HG03354 (cell line): ENCODE measurements at regions not wholly inside any gene's neighbourhood (a gene's known extent, or its start where the extent isn't known, plus 50 kb on each side); places are given as distances from the start of the nearest gene placed in this dataset.
"Not testable (repeated sequence)": the region's sequence is repeated elsewhere in the genome, so short reads cannot be mapped to it uniquely, and the experiment has no call there.

Experiments used
- ATAC-seq: cut with Tn5 transposase; IDR thresholded peaks from one replicate; pipeline ENCODE4 v1.9.1; 2021; ENCODE audit warnings: mild to moderate bottlenecking; ENCODE audit not compliant: unreplicated experiment, poor library complexity, severe bottlenecking

DNA sequence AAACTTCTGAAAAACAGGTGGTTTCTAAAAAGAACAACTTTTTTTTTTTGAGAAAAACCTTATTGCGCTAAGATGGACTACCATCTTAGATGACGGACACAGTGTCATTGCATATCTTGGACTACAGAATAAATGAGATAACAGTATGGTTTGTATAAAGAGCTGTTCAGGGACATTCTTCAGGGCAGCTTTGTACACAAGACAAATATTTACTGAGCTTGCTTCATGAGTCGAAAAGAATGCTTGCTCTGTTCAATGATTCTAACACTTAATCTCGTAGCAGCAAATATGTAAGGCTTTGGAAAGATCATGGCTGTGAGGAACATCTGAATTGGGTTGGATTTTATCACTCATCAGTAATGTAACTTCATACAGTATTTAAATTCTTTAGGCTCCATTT is 282.5 kb upstream of the CWC22 start:
- ATAC-seq = no peak

GRCh38 chr2:180279581-180279980 is 272.5 kb upstream of the CWC22 start:
- no peak for ATAC-seq

DNA sequence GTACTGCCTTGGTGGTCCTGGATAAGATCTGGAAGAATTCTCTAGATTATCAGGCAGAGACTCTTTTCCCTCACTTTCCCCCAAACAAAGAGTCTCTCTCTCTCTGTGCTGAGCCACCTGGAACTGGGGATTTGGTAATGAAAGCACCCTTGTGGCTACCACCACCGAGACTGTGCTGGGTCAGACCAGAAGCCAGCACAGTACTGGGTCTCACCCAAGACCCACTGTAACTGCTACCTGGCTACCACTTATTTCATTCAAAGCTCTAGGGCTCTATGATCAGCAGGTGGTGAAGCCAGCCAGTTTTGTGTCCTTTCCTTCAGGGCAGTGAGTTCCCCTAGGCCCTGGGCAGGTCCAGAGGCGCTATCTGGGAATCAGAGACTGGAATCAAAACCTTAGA is 269.6 kb upstream of the CWC22 start:
- ATAC-seq = no peak

DNA sequence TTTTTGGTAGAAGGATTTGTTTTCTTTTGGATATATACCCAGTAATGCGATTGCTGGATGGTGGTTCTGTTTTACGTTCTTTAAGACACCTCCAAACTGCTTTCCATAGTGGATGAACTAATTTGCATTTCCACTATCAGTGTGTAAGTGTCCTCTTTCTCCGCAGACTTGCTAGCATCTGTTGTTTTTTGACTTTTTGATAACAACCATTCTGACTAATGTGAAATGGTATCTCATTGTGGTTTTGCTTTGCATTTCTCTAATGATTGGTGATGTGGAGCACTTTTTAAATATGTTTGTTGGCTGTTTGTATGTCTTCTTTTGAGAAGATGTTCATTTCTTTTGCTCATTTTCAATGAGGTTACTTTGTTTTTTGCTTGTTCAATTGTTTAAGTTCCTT is 260.9 kb upstream of the CWC22 start:
- ATAC-seq = no peak

DNA sequence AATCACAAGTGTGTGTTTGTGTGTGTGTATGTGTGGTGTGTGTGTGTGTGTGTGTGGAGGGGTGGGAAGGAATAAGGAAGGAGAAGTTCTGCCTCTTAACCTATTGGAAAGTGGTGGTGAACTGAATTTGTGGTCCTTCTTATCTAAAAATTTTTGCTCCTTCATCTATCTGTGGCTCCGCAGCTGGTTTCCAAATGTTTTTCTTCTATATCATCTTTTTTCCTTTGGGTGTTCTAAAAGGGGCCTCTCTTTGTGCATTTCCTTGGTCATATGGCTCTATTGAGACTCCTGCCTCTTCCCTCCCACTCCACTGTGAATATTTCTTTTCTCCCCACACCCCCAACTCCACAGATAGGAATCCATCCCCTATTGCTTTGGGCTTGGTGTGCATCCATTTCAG is 254.9 kb upstream of the CWC22 start:
- ATAC-seq = no peak

- ATAC-seq = no peak
Observed at GRCh38 chr2:180258579-180258978, 251.5 kb upstream of the CWC22 start.

GRCh38 chr2:180258041-180258537 is 251.0 kb upstream of the CWC22 start:
- no peak for ATAC-seq

GRCh38 chr2:180257247-180257646 is 250.2 kb upstream of the CWC22 start:
- no peak for ATAC-seq

DNA sequence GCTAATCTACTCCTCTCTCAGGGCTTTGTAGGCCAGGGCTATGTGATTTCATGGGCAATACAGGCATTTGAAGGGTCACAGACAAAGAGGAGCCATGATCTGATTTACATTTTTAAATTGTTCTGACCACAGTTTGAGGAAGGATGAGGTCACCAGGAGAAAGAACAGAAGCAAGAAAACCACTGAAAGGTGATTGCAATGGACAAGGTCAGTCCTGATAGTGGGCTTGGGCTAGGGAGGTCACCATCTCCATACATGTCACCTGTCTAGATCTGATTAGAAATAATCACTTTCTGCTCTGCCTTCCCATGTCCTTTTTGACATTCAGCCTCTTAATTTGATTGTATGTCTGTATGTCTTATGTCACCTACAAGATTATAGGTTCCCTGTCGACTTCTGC is 248.9 kb upstream of the CWC22 start:
- no peak for ATAC-seq

GRCh38 chr2:180254872-180255271 is 247.8 kb upstream of the CWC22 start:
- no peak for ATAC-seq

- no peak for ATAC-seq
Observed at GRCh38 chr2:180247658-180248057, 240.6 kb upstream of the CWC22 start.

DNA sequence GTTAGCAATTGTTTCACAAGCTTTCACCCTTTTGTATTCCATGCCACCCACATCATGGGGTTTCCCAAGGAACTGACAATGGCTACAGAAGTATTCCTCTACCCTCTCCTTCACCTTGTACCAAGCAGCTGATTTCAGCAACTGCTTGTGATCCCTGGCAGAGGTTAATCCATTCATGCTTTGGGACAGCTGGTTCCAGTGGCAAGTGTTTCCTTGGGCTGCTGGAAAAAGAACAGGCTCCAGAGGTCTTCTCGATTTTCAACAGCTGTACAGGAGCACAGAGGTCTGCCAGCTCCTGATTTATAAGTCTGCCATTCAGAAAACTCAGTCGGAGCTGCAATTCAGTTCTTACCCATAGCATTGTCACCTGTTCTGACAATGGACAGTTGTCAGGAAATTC is 239.2 kb upstream of the CWC22 start:
- ATAC-seq = no peak

GRCh38 chr2:180240774-180241173 is 233.7 kb upstream of the CWC22 start:
- ATAC-seq = no peak

DNA sequence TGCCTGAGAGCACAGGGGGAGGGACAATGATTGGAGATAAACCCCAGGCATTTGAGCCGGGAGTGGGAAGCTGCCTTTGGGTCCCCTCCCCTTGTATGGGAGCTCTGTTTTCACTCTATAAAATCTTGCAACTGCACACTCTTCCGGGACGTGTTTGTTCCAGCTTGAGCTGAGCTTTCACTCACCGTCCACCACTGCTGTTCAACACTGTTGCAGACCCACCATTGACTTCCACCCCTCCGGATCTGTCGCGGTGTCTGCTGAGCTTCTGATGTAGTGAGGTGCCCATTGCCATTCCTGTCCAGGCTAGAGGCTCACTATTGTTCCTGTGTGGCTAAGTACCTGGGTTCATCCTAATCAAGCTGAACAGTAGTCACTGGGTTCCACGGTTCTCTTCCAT is 231.6 kb upstream of the CWC22 start:
- no peak for ATAC-seq

DNA sequence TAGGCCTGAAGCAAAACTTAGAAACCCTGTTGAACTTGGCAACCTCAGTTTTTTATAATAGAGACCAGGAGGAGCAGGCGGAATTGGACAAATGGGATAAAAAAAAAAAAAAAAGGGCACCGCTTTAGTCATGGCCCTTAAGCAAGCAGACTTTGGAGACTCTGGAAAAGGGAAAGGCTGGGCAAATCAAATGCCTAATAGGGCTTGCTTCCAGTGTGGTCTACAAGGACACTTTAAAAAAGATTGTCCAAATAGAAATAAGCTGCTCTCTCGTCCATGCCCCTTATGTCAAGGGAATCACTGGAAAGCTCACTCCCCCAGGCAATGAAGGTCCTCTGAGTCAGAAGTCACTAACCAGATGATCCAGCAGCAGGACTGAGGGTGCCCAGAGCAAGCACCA is 229.0 kb upstream of the CWC22 start:
- not testable (repeated sequence) for ATAC-seq

DNA sequence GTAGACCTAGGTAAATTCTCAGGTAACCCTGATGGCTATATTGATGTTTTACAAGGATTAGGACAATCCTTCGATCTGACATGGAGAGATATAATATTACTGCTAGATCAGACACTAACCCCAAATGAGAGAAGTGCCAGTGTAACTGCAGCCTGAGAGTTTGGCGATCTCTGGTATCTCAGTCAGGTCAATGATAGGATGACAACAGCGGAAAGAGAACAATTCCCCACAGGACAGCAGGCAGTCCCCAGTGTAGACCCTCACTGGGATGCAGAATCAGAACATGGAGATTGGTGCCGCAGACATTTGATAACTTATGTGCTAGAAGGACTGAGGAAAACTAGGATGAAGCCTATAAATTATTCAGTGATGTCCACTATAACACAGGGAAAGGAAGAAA is 228.4 kb upstream of the CWC22 start:
- not testable (repeated sequence) for ATAC-seq

- not testable (repeated sequence) for ATAC-seq
Observed at GRCh38 chr2:180234991-180235390, 227.9 kb upstream of the CWC22 start.

- ATAC-seq = no peak
Observed at GRCh38 chr2:180231015-180231414, 223.9 kb upstream of the CWC22 start.

- ATAC-seq = no peak
Observed at GRCh38 chr2:180227461-180227860, 220.4 kb upstream of the CWC22 start.

GRCh38 chr2:180225118-180225517 is 218.0 kb upstream of the CWC22 start:
- no peak for ATAC-seq

- ATAC-seq = no peak
Observed at GRCh38 chr2:180222644-180223043, 215.5 kb upstream of the CWC22 start.

DNA sequence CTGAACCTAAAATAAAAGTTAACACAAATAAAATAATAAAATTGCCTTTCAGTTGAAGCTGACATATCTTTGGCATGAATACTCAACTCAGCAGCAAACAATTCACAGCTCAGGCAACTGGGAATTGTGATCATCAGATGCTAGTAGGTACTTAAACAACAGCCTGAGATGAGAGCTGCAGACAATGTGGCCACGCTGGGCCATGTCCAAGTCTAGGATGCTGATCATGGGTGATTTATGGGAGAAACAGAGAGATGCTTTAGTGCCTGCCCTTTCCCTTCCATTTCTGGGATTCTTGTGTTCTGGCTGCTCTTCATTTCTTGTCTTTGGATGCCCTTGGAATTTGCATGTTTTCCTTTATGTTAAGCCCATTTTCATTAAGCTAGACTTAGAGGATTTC is 212.4 kb upstream of the CWC22 start:
- ATAC-seq = no peak

GRCh38 chr2:180208841-180209240 is 201.7 kb upstream of the CWC22 start:
- no peak for ATAC-seq
